ENCODE measurements at regions not wholly inside any gene's neighbourhood (a gene's known extent, or its start where the extent isn't known, plus 50 kb on each side); places are given as distances from the start of the nearest gene placed in this dataset.

GRCh38 chr5:114265432-114266060 is 96.3 kb upstream of the KCNN2 start:
- Histone ChIP-seq H3K4me3 (no peak overlapping the region), H3K4me1 (replicated peaks in 1 of 2) (no peaks in the 10 kb centered on the region), H3K27me3 (no peaks in the 10 kb centered on the region), H3K27ac (no peak overlapping the region), H3K9me3 (replicated peaks in 1 of 3) (no peaks in the 10 kb centered on the region), H3K36me3 (replicated peaks in 1 of 2) (no peaks in the 10 kb centered on the region)
- no peak for DNase-seq
- intact Hi-C loops (cut with DNase I): no loop called here
- WGBS, 4 donors: 44 to 78% (median 54%) methylated on average over 2 of the region's 2 CpGs
- TF ChIP-seq POLR2A (IDR thresholded peaks at IDR 0.05) (no peak), CTCF (IDR thresholded peaks at IDR 0.05) (no peak)

- DNase-seq: no peak
- 73 to 92% (median 89%) methylated on average over 1 of the region's 1 CpG for WGBS, 4 donors
Measured at GRCh38 chr5:114266374-114266773, 95.5 kb upstream of the KCNN2 start.

GRCh38 chr5:114296191-114296590 is 65.7 kb upstream of the KCNN2 start:
- H3K9me3 ChIP-seq (replicated peaks in 1 of 3): no peaks in the 10 kb centered on the region
- intact Hi-C loops (cut with DNase I): no loop called here
- whole genome bisulfite sequencing, 4 donors: 54 to 85% (median 64%) methylated on average over 1 of the region's 1 CpG
- H3K4me3 ChIP-seq: no peak overlapping the region
- peaks cover 5% of the 10 kb centered on the region for H3K27me3 ChIP-seq
- TF ChIP-seq POLR2A (IDR thresholded peaks at IDR 0.05): no peak
- TF ChIP-seq CTCF (IDR thresholded peaks at IDR 0.05): no peak
- DNase-seq: no peak
- H3K36me3 ChIP-seq (replicated peaks in 1 of 2): no peaks in the 10 kb centered on the region
- no peak overlapping the region for H3K27ac ChIP-seq
- no peaks in the 10 kb centered on the region for H3K4me1 ChIP-seq (replicated peaks in 1 of 2)

More at GRCh38 chr5:114266374-114266773, 95.5 kb upstream of the KCNN2 start:
- Histone ChIP-seq H3K4me1 (replicated peaks in 1 of 2) (no peaks in the 10 kb centered on the region), H3K27me3 (no peaks in the 10 kb centered on the region), H3K36me3 (replicated peaks in 1 of 2) (no peaks in the 10 kb centered on the region), H3K4me3 (no peak overlapping the region), H3K9me3 (replicated peaks in 1 of 3) (no peaks in the 10 kb centered on the region), H3K27ac (no peak overlapping the region)
- intact Hi-C loops (cut with DNase I): no loop called here
- TF ChIP-seq CTCF (IDR thresholded peaks at IDR 0.05): no peak
- TF ChIP-seq POLR2A (IDR thresholded peaks at IDR 0.05): no peak

- Histone ChIP-seq H3K4me3 (no peak overlapping the region), H3K27me3 (peaks cover 5% of the 10 kb centered on the region), H3K36me3 (replicated peaks in 1 of 2) (no peaks in the 10 kb centered on the region), H3K4me1 (replicated peaks in 1 of 2) (no peaks in the 10 kb centered on the region), H3K9me3 (replicated peaks in 1 of 3) (no peaks in the 10 kb centered on the region), H3K27ac (no peak overlapping the region)
- TF ChIP-seq POLR2A (IDR thresholded peaks at IDR 0.05) (no peak), CTCF (IDR thresholded peaks at IDR 0.05) (no peak)
- no peak for DNase-seq
- intact Hi-C loops (cut with DNase I): no loop called here
- WGBS, 4 donors: 62 to 87% (median 76%) methylated on average over 3 of the region's 3 CpGs
Measured at GRCh38 chr5:114297915-114298314, 64.0 kb upstream of the KCNN2 start.
